ENCODE measurements at regions not wholly inside any gene's neighbourhood (a gene's known extent, or its start where the extent isn't known, plus 50 kb on each side); places are given as distances from the start of the nearest gene placed in this dataset.

DNA sequence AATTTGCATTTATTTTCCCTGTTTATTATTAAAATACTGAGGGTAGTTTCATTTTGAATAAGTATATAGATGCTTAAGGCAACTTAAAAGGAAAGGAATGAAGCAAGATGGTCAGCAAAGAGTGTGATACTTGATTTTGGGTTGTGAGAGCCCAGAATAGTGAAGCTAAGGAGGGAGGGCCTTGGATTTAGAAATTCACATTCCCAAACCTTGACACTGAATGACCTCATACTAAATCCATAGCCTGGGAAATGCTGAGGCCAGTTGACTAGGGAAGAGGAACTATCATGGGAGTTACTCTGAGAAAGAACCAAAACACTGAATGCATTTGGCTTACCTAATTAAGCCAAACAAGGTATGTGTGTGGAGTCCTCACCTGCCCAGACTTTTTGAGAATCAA lies 292.5 kb downstream of the SPATA31D1 start:
- TF ChIP-seq, protein P1, sequence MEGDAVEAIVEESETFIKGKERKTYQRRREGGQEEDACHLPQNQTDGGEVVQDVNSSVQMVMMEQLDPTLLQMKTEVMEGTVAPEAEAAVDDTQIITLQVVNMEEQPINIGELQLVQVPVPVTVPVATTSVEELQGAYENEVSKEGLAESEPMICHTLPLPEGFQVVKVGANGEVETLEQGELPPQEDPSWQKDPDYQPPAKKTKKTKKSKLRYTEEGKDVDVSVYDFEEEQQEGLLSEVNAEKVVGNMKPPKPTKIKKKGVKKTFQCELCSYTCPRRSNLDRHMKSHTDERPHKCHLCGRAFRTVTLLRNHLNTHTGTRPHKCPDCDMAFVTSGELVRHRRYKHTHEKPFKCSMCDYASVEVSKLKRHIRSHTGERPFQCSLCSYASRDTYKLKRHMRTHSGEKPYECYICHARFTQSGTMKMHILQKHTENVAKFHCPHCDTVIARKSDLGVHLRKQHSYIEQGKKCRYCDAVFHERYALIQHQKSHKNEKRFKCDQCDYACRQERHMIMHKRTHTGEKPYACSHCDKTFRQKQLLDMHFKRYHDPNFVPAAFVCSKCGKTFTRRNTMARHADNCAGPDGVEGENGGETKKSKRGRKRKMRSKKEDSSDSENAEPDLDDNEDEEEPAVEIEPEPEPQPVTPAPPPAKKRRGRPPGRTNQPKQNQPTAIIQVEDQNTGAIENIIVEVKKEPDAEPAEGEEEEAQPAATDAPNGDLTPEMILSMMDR (conservative IDR thresholded peaks at IDR 0.05) = no peak
- TF ChIP-seq ZFX (IDR thresholded peaks at IDR 0.05) = no peak
